ENCODE measurements at regions not wholly inside any gene's neighbourhood (a gene's known extent, or its start where the extent isn't known, plus 50 kb on each side); places are given as distances from the start of the nearest gene placed in this dataset.

GRCh38 chr13:64817691-64818090 is 2412.4 kb downstream of the PCDH9 start:
- no peaks in the 10 kb centered on the region for H3K4me1 ChIP-seq (ENCODE audit: insufficient read depth)
- no peak overlapping the region for H3K4me3 ChIP-seq (ENCODE audit: low read depth, low read length)
- DNase-seq (ENCODE audit: extremely low spot score) = no peak
- no peak overlapping the region for H3K27ac ChIP-seq (ENCODE audit: low read depth)
- 84% methylated on average over 3 of the region's 3 CpGs for WGBS
- H3K36me3 ChIP-seq (ENCODE audit: insufficient read depth) = no peaks in the 10 kb centered on the region

DNA sequence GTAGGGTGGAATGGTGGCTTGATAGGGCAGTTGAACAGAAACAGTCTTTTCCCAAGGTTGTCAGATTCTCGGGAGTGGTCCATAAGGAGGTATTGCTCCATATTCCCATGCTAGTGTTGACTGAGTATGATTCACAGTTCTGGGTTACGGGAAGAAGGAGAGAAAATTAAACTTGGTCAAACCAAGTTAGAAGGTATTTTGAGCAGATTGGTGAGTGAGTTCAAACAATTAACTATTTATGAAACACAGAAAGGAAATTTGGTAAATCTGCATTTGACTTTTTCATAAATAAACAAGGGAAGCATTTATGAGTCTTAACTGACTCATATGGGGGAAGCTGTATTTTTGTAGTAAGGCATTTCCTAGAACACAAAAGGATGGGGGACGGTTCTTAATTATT is 2419.4 kb downstream of the PCDH9 start:
- no peak for DNase-seq (ENCODE audit: extremely low spot score)
- no peaks in the 10 kb centered on the region for H3K4me1 ChIP-seq (ENCODE audit: insufficient read depth)
- H3K36me3 ChIP-seq (ENCODE audit: insufficient read depth) = no peaks in the 10 kb centered on the region
- H3K4me3 ChIP-seq (ENCODE audit: low read depth, low read length) = no peak overlapping the region
- H3K27ac ChIP-seq (ENCODE audit: low read depth) = no peak overlapping the region
- WGBS = 85% methylated on average over 3 of the region's 3 CpGs

- no peak overlapping the region for H3K27ac ChIP-seq (ENCODE audit: low read depth)
- no peak overlapping the region for H3K4me3 ChIP-seq (ENCODE audit: low read depth, low read length)
- WGBS = 89% methylated on average over 4 of the region's 4 CpGs
- H3K36me3 ChIP-seq (ENCODE audit: insufficient read depth) = no peaks in the 10 kb centered on the region
- no peaks in the 10 kb centered on the region for H3K4me1 ChIP-seq (ENCODE audit: insufficient read depth)
- DNase-seq (ENCODE audit: extremely low spot score) = no peak
Measured at GRCh38 chr13:64808704-64809103, 2421.4 kb downstream of the PCDH9 start.

- Histone ChIP-seq H3K36me3 (ENCODE audit: insufficient read depth) (no peaks in the 10 kb centered on the region), H3K4me3 (ENCODE audit: low read depth, low read length) (no peak overlapping the region), H3K27ac (ENCODE audit: low read depth) (no peak overlapping the region), H3K4me1 (ENCODE audit: insufficient read depth) (no peaks in the 10 kb centered on the region)
- no peak for DNase-seq (ENCODE audit: extremely low spot score)
- WGBS = 71% methylated on average over 4 of the region's 4 CpGs
Measured at GRCh38 chr13:64801768-64802167, 2428.4 kb downstream of the PCDH9 start.

- WGBS = 87% methylated on average over 4 of the region's 4 CpGs
- H3K4me3 ChIP-seq (ENCODE audit: low read depth, low read length) = no peak overlapping the region
- no peak overlapping the region for H3K27ac ChIP-seq (ENCODE audit: low read depth)
- DNase-seq (ENCODE audit: extremely low spot score) = no peak
- no peaks in the 10 kb centered on the region for H3K4me1 ChIP-seq (ENCODE audit: insufficient read depth)
- no peaks in the 10 kb centered on the region for H3K36me3 ChIP-seq (ENCODE audit: insufficient read depth)
Measured at GRCh38 chr13:64798422-64798821, 2431.7 kb downstream of the PCDH9 start.

- Histone ChIP-seq H3K4me1 (ENCODE audit: insufficient read depth) (no peaks in the 10 kb centered on the region), H3K36me3 (ENCODE audit: insufficient read depth) (no peaks in the 10 kb centered on the region), H3K4me3 (ENCODE audit: low read depth, low read length) (no peak overlapping the region), H3K27ac (ENCODE audit: low read depth) (no peak overlapping the region)
- WGBS = 87% methylated on average over 3 of the region's 3 CpGs
- no peak for DNase-seq (ENCODE audit: extremely low spot score)
Measured at GRCh38 chr13:64793592-64793991, 2436.5 kb downstream of the PCDH9 start.

DNA sequence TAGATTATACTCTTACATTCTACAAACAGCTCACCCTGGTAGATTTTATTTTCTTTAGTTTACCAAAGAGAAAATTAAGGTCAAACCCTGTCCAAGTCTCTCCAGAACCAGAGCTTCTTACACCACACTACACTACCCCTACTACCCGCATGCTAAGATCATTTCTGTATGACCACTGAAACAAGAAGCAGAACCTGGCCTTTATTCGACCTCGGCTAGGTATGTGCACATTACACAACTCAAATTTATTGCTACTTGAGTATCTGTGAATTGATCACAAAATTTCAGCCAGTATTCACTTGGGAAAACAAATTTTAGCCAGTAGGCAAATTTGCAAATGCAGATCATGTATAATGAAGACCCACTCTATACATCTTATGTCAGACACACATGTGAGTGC is 2437.0 kb downstream of the PCDH9 start:
- no peak overlapping the region for H3K27ac ChIP-seq (ENCODE audit: low read depth)
- DNase-seq (ENCODE audit: extremely low spot score) = no peak
- WGBS = 88% methylated on average over 3 of the region's 3 CpGs
- H3K4me1 ChIP-seq (ENCODE audit: insufficient read depth) = no peaks in the 10 kb centered on the region
- no peaks in the 10 kb centered on the region for H3K36me3 ChIP-seq (ENCODE audit: insufficient read depth)
- H3K4me3 ChIP-seq (ENCODE audit: low read depth, low read length) = no peak overlapping the region

GRCh38 chr13:64791373-64791772 is 2438.8 kb downstream of the PCDH9 start:
- H3K27ac ChIP-seq (ENCODE audit: low read depth) = no peak overlapping the region
- 97% methylated on average over 4 of the region's 4 CpGs for WGBS

GRCh38 chr13:64782466-64782865 is 2447.7 kb downstream of the PCDH9 start:
- no peak for DNase-seq (ENCODE audit: extremely low spot score)
- Histone ChIP-seq H3K4me1 (ENCODE audit: insufficient read depth) (no peaks in the 10 kb centered on the region), H3K27ac (ENCODE audit: low read depth) (no peak overlapping the region), H3K4me3 (ENCODE audit: low read depth, low read length) (no peak overlapping the region), H3K36me3 (ENCODE audit: insufficient read depth) (no peaks in the 10 kb centered on the region)
- 78% methylated on average over 4 of the region's 4 CpGs for WGBS

More at GRCh38 chr13:64791373-64791772, 2438.8 kb downstream of the PCDH9 start:
- Histone ChIP-seq H3K36me3 (ENCODE audit: insufficient read depth) (no peaks in the 10 kb centered on the region), H3K4me1 (ENCODE audit: insufficient read depth) (no peaks in the 10 kb centered on the region), H3K4me3 (ENCODE audit: low read depth, low read length) (no peak overlapping the region)
- no peak for DNase-seq (ENCODE audit: extremely low spot score)

DNA sequence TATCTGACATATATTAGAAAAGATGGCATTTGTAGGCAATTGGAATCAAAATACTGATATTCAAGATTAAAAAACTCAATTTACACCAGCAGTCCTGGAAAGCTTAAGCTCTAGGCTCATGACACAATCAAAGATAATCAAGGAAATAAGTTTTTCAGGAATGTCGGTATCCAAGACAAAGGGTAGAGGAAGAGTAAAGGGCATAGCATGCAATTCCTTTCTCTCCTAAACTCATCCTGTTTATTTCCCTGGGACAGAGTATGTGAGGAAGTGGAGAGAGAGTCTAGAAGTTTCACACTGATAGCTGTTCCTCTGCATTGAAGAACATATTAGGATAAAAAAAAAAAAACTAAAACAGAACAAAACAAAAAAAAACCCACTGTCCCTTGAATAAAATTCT is 2452.1 kb downstream of the PCDH9 start:
- 61% methylated on average over 1 of the region's 1 CpG for WGBS
- Histone ChIP-seq H3K27ac (ENCODE audit: low read depth) (no peak overlapping the region), H3K4me1 (ENCODE audit: insufficient read depth) (no peaks in the 10 kb centered on the region), H3K36me3 (ENCODE audit: insufficient read depth) (no peaks in the 10 kb centered on the region), H3K4me3 (ENCODE audit: low read depth, low read length) (no peak overlapping the region)
- DNase-seq (ENCODE audit: extremely low spot score) = no peak

- no peak for DNase-seq (ENCODE audit: extremely low spot score)
- H3K27ac ChIP-seq (ENCODE audit: low read depth) = no peak overlapping the region
- no peaks in the 10 kb centered on the region for H3K4me1 ChIP-seq (ENCODE audit: insufficient read depth)
- no peak overlapping the region for H3K4me3 ChIP-seq (ENCODE audit: low read depth, low read length)
- 87% methylated on average over 1 of the region's 1 CpG for WGBS
- no peaks in the 10 kb centered on the region for H3K36me3 ChIP-seq (ENCODE audit: insufficient read depth)
Measured at GRCh38 chr13:64774915-64775314, 2455.2 kb downstream of the PCDH9 start.

GRCh38 chr13:64770743-64771142 is 2459.4 kb downstream of the PCDH9 start:
- no peak overlapping the region for H3K4me3 ChIP-seq (ENCODE audit: low read depth, low read length)
- H3K36me3 ChIP-seq (ENCODE audit: insufficient read depth) = no peaks in the 10 kb centered on the region
- 86% methylated on average over 4 of the region's 4 CpGs for WGBS
- no peak for DNase-seq (ENCODE audit: extremely low spot score)
- H3K4me1 ChIP-seq (ENCODE audit: insufficient read depth) = no peaks in the 10 kb centered on the region
- H3K27ac ChIP-seq (ENCODE audit: low read depth) = no peak overlapping the region

DNA sequence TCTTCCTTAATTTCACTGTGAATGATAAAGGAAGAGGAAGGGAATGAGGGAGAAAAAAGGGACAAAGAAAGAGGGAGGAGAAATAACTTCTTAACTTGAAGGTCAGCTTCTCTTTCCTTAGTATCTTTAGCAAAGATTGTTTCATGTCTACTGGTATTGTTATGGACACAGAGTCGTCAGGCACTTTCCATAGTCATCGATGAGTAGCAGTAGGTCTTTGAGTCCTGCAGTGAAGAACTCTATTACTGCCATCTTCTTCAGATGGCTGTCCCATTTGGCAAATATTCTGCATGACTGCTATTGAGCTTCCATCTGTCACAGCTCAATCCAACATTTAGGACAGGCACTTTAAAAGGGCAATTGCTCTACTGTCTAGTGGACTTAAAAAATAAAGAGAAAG is 2463.1 kb downstream of the PCDH9 start:
- Histone ChIP-seq H3K27ac (ENCODE audit: low read depth) (no peak overlapping the region), H3K4me3 (ENCODE audit: low read depth, low read length) (no peak overlapping the region), H3K36me3 (ENCODE audit: insufficient read depth) (no peaks in the 10 kb centered on the region), H3K4me1 (ENCODE audit: insufficient read depth) (no peaks in the 10 kb centered on the region)
- no peak for DNase-seq (ENCODE audit: extremely low spot score)
- 82% methylated on average over 2 of the region's 2 CpGs for WGBS

- no peak overlapping the region for H3K27ac ChIP-seq (ENCODE audit: low read depth)
- H3K4me3 ChIP-seq (ENCODE audit: low read depth, low read length) = no peak overlapping the region
- no peaks in the 10 kb centered on the region for H3K36me3 ChIP-seq (ENCODE audit: insufficient read depth)
- no peak for DNase-seq (ENCODE audit: extremely low spot score)
- H3K4me1 ChIP-seq (ENCODE audit: insufficient read depth) = no peaks in the 10 kb centered on the region
Measured at GRCh38 chr13:64765636-64766035, 2464.5 kb downstream of the PCDH9 start.

- no peak overlapping the region for H3K27ac ChIP-seq (ENCODE audit: low read depth)
- H3K36me3 ChIP-seq (ENCODE audit: insufficient read depth) = no peaks in the 10 kb centered on the region
- H3K4me1 ChIP-seq (ENCODE audit: insufficient read depth) = no peaks in the 10 kb centered on the region
- no peak overlapping the region for H3K4me3 ChIP-seq (ENCODE audit: low read depth, low read length)
- DNase-seq (ENCODE audit: extremely low spot score) = no peak
- WGBS = 83% methylated on average over 1 of the region's 1 CpG
Measured at GRCh38 chr13:64758521-64759244, 2471.5 kb downstream of the PCDH9 start.
